Gastroesophageal sphincter (tissue), 4 donors: ENCODE measurements at regions not wholly inside any gene's neighbourhood (a gene's known extent, or its start where the extent isn't known, plus 50 kb on each side); places are given as distances from the start of the nearest gene placed in this dataset.

ENCODE experiments used
- ATAC-seq: fragments of 150-250 bp; one replicate; pipeline ENCODE4 v1.9.1; 2016; ENCODE audit warnings: mild to moderate bottlenecking, moderate library complexity
- H3K27ac ChIP-seq, 4 donors: fragments of 200-600 bp; sonication (generic) in 3 of 4; 1 replicate in 3 of 4; 2 replicates in 1 of 4; pipeline ENCODE4 v1.5.1; 2016 to 2019
- H3K27me3 ChIP-seq: fragments of 200-600 bp; sonication (generic); one replicate; pipeline ENCODE4 v1.5.1; 2019
- H3K36me3 ChIP-seq, 2 donors: fragments of 200-600 bp; sonication (generic); one replicate each; pipeline ENCODE4 v1.5.1; 2019; ENCODE audit warnings: control low read depth in 1 of 2
- H3K4me1 ChIP-seq, 3 donors: fragments of 200-600 bp; sonication (generic); 1 replicate in 2 of 3; 2 replicates in 1 of 3; pipeline ENCODE4 v1.5.1; 2016 to 2019; ENCODE audit warnings: control low read depth in 2 of 3
- H3K4me3 ChIP-seq, 2 donors: fragments of 200-600 bp; sonication (generic); one replicate each; pipeline ENCODE4 v1.5.1; 2019; ENCODE audit warnings: mild to moderate bottlenecking in 1 of 2, moderate library complexity in 1 of 2
- H3K9me3 ChIP-seq, 3 donors: fragments of 200-600 bp; sonication (generic); one replicate each; pipeline ENCODE4 v1.5.1; 2017 to 2019; ENCODE audit warnings: control low read depth in 2 of 3
- CTCF ChIP-seq, 4 experiments: fragments of 200-600 bp in 2 of 4; fragments of 450-650 bp in 2 of 4; sonication (generic) in 1 of 4; IDR thresholded peaks; one replicate each; pipeline ENCODE4 v1.5.1; 2017 to 2019; ENCODE audit warnings: antibody characterized with exemption in 4 of 4, mild to moderate bottlenecking in 2 of 4, moderate library complexity in 2 of 4
- EP300 ChIP-seq: sonication (generic); formaldehyde crosslinking; IDR thresholded peaks from one replicate; pipeline ENCODE4 v1.6.1; 2017; ENCODE audit warnings: antibody characterized with exemption, mild to moderate bottlenecking
- POLR2A ChIP-seq, 2 donors: fragments of 450-650 bp; IDR thresholded peaks; one replicate each; pipeline ENCODE4 v1.6.1; 2017; ENCODE audit warnings: antibody characterized with exemption in 2 of 2, mild to moderate bottlenecking in 2 of 2, moderate library complexity in 1 of 2
- POLR2AphosphoS5 ChIP-seq: sonication (generic); formaldehyde crosslinking; IDR thresholded peaks from one replicate; pipeline ENCODE4 v1.6.1; 2017; ENCODE audit warnings: antibody characterized with exemption
- WGBS, 2 donors: methylation state at CpG; one replicate each; pipeline ENCODE4 v1.1.5; 2018; ENCODE audit warnings: low coverage in 1 of 2; 5-methylcytosine and 5-hydroxymethylcytosine counted together

- Histone ChIP-seq H3K4me1 (peaks cover 0 to 43% (median 8%) of the 10 kb centered on the region in 3 donors), H3K9me3 (no peaks in the 10 kb centered on the region), H3K36me3 (no peaks in the 10 kb centered on the region), H3K27ac (peak overlapping the region in 3 of 4 donors; percentile 13 to 50 (median 43)), H3K27me3 (no peaks in the 10 kb centered on the region), H3K4me3 (no peak overlapping the region)
- ATAC-seq = no peak
- TF ChIP-seq POLR2A (IDR thresholded peaks at IDR 0.05) (no peak), CTCF (IDR thresholded peaks at IDR 0.05) (no peak), POLR2AphosphoS5 (no peak), EP300 (no peak)
These were observed 133.5 kb upstream of the SGO1 start for GRCh38 chr3:20319551-20319950.

GRCh38 chr3:20317616-20318015 lies 131.6 kb upstream of the SGO1 start:
- peaks cover 0 to 43% (median 8%) of the 10 kb centered on the region in 3 donors for H3K4me1 ChIP-seq
- H3K36me3 ChIP-seq = no peaks in the 10 kb centered on the region
- no peaks in the 10 kb centered on the region for H3K9me3 ChIP-seq
- 81 to 86% methylated on average over 3 of the region's 3 CpGs for WGBS, 2 donors
- no peaks in the 10 kb centered on the region for H3K27me3 ChIP-seq
- H3K27ac ChIP-seq = peak overlapping the region in 1 of 4 donors; percentile 36
- no peak for ATAC-seq
- no peak for TF ChIP-seq POLR2A (IDR thresholded peaks at IDR 0.05)
- no peak for TF ChIP-seq EP300
- no peak for TF ChIP-seq CTCF (IDR thresholded peaks at IDR 0.05)
- TF ChIP-seq POLR2AphosphoS5 = no peak
- no peak overlapping the region for H3K4me3 ChIP-seq

GRCh38 chr3:20316238-20316637 lies 130.2 kb upstream of the SGO1 start:
- peak overlapping the region in 3 of 4 donors; percentile 1 to 72 (median 45) for H3K27ac ChIP-seq
- H3K4me1 ChIP-seq = peaks cover 0 to 43% (median 8%) of the 10 kb centered on the region in 3 donors
- no peaks in the 10 kb centered on the region for H3K9me3 ChIP-seq
- no peaks in the 10 kb centered on the region for H3K36me3 ChIP-seq
- H3K4me3 ChIP-seq = no peak overlapping the region
- 0% methylated on average over 1 of the region's 1 CpG for WGBS, 2 donors
- TF ChIP-seq POLR2AphosphoS5 = peak; percentile 6
- no peak for TF ChIP-seq POLR2A (IDR thresholded peaks at IDR 0.05)
- peak; percentile 63 for ATAC-seq
- no peaks in the 10 kb centered on the region for H3K27me3 ChIP-seq

GRCh38 chr3:20310629-20311028 lies 124.6 kb upstream of the SGO1 start:
- H3K9me3 ChIP-seq = no peaks in the 10 kb centered on the region
- no peak for ATAC-seq
- no peak overlapping the region for H3K4me3 ChIP-seq
- no peaks in the 10 kb centered on the region for H3K4me1 ChIP-seq
- H3K36me3 ChIP-seq = no peaks in the 10 kb centered on the region
- WGBS, 2 donors = 63 to 84% methylated on average over 2 to 3 of the region's 3 CpGs
- H3K27ac ChIP-seq = no peak overlapping the region
- no peaks in the 10 kb centered on the region for H3K27me3 ChIP-seq
- TF ChIP-seq POLR2A (IDR thresholded peaks at IDR 0.05) (no peak), EP300 (no peak)

- no peak overlapping the region for H3K4me3 ChIP-seq
- no peak for ATAC-seq
- no peak overlapping the region for H3K27ac ChIP-seq
- H3K9me3 ChIP-seq = no peaks in the 10 kb centered on the region
- TF ChIP-seq CTCF (IDR thresholded peaks at IDR 0.05) (no peak), EP300 (no peak), POLR2AphosphoS5 (no peak), POLR2A (IDR thresholded peaks at IDR 0.05) (no peak)
- H3K4me1 ChIP-seq = no peaks in the 10 kb centered on the region
- no peaks in the 10 kb centered on the region for H3K36me3 ChIP-seq
- no peaks in the 10 kb centered on the region for H3K27me3 ChIP-seq
These were observed 121.4 kb upstream of the SGO1 start for GRCh38 chr3:20307383-20307782.

- H3K27me3 ChIP-seq = no peaks in the 10 kb centered on the region
- H3K9me3 ChIP-seq = no peaks in the 10 kb centered on the region
- H3K36me3 ChIP-seq = no peaks in the 10 kb centered on the region
- H3K4me3 ChIP-seq = no peak overlapping the region
- H3K4me1 ChIP-seq = no peaks in the 10 kb centered on the region
- TF ChIP-seq EP300 (no peak), CTCF (IDR thresholded peaks at IDR 0.05) (no peak), POLR2A (IDR thresholded peaks at IDR 0.05) (no peak), POLR2AphosphoS5 (no peak)
- no peak overlapping the region for H3K27ac ChIP-seq
- no peak for ATAC-seq
- 67 to 81% methylated on average over 1 to 2 of the region's 2 CpGs for WGBS, 2 donors
These were observed 119.6 kb upstream of the SGO1 start for GRCh38 chr3:20305647-20306046.
